NCI-H226 (cell line): ENCODE measurements at regions not wholly inside any gene's neighbourhood (a gene's known extent, or its start where the extent isn't known, plus 50 kb on each side); places are given as distances from the start of the nearest gene placed in this dataset.

ENCODE experiments used
- DNase-seq: peaks from one replicate; pipeline ENCODE4 v3.0.0-alpha.2; 2015

DNA sequence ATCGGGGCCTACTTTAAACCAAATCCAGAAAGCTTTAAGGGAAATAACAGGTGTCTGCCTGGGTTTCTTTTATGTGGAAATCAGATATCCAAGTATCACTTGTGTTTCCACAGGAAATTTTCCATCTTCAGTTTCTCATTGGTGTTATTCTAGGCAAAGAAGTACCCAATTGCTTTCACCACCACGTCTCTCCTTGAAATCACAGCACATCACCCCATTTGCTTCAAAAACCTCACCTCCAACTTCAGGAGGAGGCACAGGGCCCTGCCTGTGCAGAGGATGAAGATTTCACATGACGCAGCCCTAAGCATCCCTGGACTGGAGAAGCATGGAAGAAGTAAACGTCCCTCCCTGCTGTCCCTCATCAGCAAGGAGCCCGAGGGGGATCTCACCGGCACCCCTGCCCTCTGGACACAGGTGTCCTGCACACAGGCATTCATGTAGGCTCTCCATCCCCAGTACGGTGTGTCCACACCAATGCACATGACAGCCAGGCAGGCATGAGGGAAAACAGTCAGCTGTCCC lies 182.3 kb downstream of the TBXT start:
- no peak for DNase-seq

DNA sequence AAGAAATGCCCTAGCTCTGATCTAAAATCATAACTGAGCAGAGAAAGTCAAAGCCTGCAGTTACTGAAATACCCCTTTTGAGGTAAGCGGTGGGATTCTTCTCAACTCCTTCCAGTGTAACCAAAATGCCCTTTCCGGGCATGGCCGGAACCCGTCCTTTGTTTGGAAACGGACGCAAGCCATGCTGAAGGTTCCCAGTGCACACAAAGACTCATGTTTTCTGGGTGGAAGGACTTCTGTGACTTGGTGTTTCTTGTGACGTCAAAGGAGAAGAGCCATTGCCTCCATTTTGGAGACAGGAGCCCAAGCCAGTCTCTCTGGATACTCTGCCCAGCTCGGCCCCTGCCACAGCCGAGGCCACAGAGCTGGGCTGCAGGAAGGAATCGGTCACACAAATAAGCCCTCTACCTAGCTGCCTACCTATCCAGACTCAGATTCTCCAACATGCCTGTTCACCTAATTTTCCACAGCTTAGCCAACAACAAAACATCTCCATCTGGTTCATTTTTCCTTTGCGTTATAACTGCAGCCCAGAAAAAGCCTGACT lies 182.8 kb downstream of the TBXT start:
- no peak for DNase-seq

DNA sequence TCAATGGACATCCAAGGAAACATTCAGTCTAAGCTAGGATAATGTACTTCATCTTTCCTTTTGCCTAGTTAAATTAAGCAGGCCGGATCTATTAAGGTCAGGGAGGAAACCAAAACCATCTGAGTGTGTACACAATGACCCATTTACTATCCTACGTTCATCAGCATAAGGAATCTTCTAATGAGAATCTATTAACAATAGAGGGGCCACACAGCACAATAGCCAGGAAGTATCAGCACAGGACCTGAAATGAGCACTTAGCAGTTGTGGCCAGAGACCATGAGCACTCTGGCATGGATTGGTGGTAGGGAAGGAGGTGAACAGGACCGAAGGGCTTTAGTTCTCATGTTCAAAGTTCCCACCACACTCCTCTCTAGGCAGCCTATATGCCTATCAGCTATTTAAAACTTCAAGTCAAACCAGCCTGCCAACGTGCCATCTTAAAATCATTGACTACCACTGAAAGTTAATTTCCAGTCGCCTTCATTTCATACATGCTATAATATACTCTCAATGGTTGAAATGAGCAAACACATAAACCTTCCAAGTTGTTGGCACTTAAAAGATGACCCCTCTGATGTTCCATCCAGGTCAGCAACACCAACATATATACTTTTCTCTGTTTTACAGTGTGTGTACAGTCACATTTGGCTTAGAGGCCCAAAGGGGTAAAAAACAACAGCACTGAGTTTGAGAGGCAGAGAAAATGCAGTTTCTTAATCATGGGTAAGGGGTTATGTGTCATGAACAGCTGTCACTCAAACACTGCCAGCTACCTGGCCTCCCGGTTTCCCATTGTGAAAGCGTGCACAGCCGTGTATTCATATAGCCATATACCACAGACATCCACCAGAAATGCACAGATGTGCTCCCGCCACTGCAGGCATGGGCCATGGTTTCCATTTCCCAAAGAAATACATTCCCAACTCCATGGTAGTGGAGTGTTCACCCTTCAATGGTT lies 184.3 kb downstream of the TBXT start:
- no peak for DNase-seq

DNA sequence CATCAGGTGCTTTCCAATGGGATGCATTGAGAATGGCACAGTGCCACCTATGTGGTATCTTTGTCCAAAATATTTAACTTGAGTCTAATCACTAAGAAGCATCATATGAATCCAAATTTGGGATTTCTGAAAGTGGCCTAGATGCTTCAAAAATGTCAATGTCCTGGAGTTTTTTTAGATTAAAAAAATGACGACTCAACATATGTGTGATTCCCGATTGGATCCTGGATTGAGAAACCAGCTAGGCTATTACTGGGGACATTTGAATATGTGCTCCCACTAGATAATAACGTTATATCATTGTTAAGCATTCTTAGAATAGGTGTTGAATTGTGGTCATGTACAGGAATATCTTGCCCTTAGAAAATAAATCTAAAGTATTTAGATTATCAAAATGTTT lies 189.2 kb downstream of the TBXT start:
- no peak for DNase-seq

DNA sequence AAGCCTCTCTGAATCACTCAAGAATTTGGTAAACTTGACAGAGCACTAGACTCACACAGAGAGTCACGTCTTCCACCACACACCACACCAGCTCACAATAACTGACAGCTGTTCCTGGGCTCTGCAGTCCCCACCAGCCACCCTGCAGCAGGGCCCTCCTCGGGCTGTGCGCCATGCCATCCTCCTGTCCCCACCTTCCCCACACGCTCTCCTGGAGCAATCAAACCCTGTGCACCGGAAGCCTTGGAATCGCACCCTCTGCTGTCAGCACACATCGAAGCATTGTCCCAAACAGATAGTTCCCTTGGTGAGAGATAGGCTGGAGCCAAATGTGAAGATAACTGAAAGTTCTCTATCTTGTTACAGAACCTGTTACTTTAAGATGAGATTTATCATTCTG lies 191.0 kb downstream of the TBXT start:
- no peak for DNase-seq

DNA sequence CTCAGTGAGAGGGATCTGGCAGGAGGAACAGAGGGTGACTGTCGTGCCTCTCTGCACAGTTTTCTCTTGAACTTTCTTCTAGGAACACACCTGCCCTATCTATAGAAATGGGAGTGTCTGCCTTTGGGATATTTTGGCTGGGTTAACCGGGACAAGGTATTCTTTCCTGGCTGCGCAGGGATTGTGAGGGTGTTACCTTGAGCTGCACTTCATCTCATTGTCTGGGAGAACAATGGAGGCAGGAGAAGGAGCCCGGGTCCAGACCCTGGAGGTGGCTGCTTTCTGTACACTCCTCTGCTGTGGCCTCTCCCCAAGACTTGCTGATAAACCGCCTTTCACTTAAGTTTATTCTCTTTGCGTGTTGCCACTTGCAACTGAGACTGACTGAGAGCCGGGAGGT lies 192.8 kb downstream of the TBXT start:
- no peak for DNase-seq

DNA sequence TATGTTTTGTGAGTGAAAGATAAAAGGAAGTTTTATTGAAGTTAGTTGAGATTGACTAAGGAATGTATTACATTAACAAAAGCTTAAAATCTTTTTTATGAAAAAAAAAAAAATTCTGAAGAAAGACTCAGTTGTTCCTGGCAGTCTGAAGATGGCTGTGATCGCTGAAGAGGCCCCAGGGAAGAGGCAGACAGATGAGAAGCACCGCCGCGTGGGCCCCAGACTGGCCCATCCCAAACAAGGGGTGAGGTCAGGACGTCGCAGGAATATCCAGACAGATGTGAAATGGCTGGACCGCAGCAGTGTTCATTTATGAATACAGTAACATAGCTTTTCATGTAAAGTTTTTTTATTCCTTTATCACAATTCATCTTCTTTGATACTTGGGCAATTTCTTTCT lies 194.2 kb downstream of the TBXT start:
- no peak for DNase-seq

DNA sequence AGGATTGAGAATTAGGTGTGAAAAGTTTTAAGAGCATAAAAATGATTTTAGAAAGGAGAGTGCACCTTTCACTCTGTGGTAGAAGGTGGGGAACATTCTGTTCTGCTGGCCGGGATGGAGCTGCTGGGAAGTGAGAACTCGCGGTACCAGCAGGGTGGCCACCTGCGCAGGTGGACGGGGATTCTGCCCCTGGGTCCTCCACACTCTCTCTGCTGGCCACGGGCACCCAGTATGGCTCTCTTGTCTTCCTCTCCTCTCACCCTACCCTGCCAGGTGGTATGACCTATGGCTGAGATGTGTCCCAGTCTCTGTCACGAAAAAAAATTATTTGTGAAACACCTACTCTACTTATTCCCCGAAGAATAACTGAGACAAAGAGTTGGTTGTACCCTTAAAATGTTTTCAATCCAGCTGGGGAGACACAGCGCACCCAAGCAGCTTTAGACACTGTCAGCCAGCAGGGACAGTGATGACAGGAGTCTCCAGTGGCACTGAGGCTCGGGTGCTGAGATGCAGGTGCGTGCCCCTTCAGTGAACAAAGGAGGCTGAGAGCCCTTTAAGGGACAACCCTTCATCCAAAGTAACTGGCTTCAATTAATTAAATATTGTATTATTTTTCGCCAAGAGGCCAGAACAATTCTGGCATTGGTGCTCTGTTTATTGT lies 195.4 kb downstream of the TBXT start:
- no peak for DNase-seq

DNA sequence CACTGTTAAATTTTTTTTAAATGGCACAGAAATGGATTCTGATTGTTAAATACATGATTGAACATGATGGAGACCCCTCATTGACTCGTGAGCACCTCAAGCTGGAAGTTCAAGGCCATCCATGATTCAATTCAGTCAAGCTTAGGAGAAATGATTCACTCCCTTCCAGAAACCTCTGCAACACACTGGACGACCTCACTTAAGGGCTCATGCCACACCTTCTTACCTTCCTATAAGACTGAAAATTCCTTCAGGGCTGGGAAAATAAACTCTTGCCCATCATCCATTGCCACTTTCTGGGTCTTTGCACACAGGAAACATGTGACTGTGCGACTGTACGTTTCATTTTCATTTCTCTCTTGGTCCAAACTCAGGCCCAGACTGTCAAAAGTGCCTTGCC lies 196.4 kb downstream of the TBXT start:
- DNase-seq = no peak

DNA sequence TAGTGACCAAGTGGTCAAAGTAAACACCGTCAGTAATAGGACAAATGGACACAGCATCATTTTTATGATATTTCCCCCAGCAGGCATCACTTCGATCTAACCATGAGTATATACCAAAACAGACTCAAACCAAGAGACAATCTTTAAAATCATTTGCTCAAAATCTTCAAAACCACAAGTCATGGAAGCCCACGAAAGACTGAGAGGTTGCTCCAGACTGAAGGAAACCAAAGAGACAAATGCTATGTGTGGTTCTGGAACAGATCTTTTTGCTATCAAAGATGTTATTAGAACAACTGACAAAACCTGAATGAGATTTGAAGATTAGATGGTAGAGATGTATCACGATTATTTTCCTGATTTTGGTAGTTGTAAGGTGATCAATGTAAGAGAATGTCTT lies 197.7 kb downstream of the TBXT start:
- DNase-seq = no peak

DNA sequence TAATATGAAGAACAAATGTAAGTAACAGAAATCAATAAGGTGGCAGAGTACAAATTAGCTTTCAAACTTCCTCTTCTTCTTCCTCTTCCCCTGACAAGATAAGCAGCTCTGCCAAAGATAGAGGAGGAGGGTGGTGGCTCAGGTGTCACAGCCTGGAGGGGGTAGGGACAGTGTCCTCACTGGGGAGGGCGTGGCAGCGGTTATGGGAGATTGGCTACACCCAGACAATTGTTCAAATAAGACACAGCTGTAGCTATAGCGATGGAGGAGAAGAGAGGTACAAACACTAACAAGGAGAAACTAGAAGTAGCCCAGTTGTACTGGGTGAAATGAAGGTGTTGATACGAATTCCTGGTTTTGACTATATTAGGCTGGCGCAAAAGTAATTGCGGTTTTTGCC lies 198.5 kb downstream of the TBXT start:
- no peak for DNase-seq

DNA sequence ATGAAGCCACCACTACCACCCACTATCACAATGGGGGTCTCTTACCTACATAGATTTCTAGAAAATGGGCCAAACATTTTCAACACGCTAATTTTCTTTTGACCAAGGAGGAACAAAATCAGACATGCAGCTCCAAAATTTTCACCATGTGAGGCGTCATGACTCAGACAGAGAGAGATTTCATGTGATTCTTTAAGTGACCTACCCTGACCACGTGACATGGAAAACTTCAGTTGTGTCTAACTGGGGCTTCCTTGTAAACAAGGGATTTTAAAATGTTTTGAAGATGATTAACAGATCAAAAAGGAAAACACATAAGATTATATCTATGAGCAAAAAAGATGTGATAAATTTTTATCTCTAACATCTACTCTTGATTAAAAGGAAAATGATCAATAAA lies 199.2 kb downstream of the TBXT start:
- no peak for DNase-seq

DNA sequence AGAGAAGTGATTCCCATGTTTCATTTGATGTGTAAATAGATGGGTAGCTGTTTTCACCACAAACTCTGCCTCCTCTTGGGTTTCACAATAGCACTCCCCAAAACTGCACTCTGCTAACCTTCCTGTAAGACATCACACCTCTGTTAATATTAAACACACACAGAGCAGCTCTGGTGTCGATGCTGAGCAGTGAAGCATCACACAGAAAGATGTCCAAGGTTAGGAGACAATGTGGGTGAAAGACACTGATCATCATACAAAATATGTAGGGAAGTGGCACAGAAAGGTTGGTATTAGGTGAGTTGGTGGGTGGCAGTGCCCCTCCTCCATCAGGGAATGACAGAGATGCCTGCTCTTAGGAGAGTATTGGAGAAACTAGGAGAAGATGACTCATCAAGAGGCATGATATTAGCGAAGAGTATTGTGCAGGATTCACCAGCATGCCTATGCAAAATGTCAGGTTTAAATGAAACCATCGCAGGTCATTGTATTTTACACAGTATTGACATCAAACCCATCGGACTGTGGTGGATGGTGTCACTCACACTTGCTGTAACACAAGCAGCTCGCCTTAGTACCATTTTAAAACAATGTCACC lies 199.7 kb downstream of the TBXT start:
- no peak for DNase-seq

DNA sequence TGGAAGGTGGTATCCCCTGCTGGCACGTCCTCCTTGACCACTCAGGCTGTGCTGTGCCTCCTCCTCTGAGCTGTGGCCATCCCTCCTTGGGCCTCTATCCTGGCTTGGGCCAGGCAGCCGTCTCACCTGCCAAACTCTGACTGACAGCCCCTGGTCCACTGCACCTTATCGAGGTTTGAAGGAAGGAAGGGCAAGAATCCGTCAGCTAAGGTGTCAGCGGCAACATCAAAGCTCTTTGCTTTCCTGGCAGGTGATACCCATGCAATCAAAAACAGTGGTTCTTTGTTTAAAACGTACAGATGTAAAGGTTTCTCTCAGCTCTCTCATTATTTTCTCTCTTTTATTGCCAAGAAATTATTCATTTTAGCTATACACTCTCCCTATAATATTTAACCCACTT lies 203.9 kb downstream of the TBXT start:
- DNase-seq = no peak

DNA sequence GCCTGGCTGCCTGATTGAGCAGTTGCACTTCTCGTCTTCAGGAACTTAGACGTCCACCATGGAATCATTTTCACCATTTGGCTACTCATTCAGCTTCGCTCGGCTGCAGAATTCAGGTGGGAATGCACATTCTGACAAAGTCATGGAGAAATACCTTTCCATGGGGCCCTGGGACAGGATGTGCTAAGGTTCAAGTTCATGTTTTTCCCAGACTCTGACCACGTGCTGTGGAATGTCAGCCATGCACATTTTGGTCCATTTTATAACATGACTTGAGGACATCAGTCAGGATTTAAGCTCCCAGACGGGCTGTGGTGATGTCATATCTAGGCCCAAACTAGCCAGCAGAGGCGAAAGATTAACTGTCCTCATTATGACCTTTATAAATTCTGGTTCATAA lies 205.3 kb downstream of the TBXT start:
- no peak for DNase-seq

DNA sequence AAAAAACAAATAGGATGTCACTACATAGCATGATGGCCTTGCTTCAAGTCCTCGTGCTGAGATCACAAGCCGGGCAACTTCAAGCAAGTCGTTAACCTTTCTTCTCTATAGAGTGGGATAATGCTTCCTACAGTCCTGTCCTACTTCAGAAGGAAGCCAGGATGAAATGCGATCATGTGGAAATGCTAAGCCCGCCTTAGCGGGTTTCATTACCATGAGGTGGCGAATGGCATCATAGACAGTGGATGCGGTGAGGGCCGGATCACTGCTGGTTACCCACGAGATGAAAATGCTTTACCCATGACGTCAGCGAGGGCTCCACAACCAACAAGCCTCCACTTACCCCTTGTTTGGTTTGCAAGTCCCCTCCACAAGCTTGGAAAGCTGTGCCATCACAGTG lies 206.4 kb downstream of the TBXT start:
- DNase-seq = no peak

DNA sequence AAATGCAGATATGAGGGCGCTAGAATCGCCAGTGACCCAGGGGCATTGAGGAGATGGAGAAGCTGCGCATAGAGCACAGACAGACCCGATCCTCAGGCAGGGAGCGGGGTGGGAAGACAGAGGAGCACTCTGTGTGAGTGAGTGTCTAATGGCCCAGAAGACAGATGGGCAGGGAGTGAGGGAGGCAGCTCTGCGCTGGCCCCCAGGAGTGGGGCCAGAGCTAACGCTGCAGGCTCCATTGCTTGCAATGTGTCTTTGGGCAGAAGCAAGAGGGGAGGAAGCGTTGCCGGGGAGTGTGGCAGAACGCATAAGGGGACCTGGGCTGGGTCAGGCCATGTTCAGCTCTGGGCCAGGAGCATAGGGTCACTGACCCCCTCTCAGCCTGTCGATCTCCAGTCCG lies 207.0 kb downstream of the TBXT start:
- no peak for DNase-seq

DNA sequence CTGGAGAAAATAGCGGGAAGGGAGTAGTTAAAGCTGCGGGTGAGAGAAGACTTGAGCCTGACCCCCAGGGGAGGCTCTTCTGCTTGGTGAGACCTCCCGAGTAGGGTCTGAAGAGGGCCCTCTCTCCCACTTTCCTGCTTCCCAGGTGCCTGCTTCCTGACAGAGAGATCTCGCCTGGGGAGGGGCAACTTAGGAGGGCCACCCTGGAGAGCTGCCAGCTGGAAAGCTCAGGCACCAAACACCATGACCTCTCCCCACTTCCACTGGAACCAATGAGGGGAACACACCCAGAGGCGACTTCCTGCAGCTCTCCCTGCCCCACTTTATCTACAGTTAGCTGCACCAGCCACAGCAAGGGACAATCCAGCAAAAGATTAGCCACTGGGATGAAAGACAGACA lies 208.0 kb downstream of the TBXT start:
- DNase-seq = no peak

DNA sequence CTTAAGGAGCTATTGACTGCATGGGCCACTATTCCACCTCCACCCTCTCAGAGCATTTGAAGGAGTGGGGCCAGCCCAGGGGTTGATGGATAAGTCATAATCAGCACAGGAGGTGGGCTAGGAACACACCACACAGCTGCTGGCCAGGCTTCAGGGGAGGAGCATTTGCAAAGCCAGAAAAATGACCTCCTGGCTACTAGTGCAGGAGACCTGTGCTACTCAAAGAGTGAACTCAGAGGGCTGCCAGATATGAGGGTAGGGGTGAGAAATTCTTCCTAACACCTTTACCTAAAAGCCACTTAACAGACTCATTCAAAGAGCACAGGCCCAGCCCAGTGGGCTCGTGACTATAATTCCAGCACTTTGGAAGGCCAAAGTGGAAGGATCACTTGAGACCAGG lies 210.8 kb downstream of the TBXT start:
- DNase-seq = no peak

DNA sequence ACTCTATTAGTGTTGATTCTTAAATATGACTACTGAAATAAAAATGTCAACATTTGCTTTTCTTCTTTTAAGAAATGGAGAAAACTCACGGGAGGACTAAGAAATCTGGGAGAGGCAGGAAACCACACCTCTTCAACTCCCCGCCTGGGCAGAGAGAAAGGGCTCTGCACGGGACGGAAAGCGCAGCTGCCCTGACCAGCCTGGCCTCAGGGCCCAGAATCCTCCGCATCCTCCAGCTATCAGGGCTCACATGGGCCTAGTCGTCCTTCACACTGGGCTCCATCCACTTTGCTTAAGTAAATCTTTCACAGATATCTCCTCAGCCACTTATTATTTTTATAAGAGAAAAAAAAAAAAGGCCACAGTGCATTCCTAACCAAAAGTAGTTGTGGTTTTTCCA lies 215.1 kb downstream of the TBXT start:
- no peak for DNase-seq

DNA sequence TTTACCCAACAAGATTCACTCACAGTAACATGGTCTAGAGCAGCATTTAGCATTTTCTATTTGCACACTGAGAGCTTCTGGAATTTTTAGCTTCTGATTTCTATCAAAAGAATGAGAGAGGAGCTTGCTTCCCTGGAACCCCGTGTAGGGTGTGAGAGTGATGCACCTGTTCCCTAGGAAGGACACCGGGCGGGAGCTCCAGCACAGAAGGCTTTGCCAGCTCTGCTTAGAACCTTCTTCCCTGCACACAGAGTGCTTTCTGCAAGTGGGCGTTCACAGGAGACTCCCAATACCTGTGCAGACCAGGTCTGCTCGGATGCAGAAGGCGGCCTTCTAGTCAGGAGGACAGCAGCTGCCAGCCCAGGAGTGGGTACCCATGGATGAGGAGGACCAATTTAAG lies 217.3 kb downstream of the TBXT start:
- DNase-seq = no peak

DNA sequence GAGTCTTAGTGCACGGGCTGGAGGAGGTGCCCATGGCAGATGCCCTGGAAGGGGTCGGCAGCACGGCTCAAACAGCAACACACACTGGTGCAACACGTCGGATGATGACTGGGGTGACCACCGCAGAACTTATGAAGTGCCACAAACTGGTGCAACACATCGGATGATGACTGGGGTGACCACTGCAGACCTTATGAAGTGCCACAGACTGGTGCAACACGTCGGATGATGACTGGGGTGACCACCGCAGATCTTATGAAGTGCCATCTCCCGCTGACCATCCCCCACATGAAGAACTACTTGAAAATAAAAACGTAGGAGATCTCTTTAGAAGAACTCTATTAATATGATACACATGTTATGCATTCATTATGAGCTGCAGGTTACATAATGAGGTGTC lies 218.3 kb downstream of the TBXT start:
- no peak for DNase-seq

DNA sequence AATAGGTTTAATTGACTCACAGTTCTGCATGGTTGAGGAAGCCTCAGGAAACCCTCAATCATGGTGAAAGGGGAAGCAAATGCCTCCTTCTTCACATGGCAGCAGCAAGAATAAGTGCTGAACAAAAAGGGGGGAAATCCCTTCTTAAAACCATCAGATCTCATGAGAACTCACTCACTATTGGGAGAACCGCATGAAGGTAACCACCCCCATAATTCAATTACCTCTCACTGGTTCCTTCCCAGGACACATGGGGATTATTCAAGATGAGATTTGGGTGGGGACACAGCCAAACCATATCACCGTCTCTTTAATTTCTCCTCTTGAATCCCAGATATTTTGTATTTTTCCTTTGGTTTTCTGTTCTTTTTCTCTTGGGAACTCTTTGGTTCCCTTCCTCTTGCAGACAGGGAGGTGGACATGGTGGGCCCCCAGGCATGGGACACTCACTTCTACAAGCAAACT lies 223.6 kb downstream of the TBXT start:
- no peak for DNase-seq

DNA sequence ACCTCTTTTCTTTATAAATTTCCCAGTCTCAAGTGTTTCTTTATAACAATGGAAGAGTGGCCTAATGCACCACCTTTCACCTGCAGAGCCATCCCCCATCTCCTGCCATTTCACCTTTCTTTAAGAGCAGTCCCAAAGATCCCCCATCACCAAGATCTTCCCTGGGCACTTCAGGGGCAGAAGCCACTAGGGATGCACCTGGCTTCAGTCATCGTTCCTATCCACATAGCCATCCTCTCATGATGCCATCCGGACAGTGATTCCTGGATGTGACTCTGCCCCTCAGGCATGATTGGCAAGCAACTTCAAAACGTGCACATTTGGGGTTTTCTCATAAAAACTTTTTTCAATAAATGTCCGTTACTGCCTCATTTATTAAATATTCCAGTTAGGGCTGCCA lies 225.9 kb downstream of the TBXT start:
- DNase-seq = no peak
